Activated naive CD8-positive, alpha-beta T cell treated with anti-CD3 and anti-CD28 coated beads, Interleukin-2, amount 10 ng/mL, durations not matched to agents 7 days and 5 days (primary cell): ENCODE measurements at regions not wholly inside any gene's neighbourhood (a gene's known extent, or its start where the extent isn't known, plus 50 kb on each side); places are given as distances from the start of the nearest gene placed in this dataset.
"Not testable (repeated sequence)": the region's sequence is repeated elsewhere in the genome, so short reads cannot be mapped to it uniquely, and the experiment has no call there.

Source experiments
- ATAC-seq: fragments of 150-1000 bp; cut with Tn5 transposase; one replicate; pipeline ENCODE4 v1.10.0; 2021; ENCODE audit warnings: low read depth, moderate library complexity
- POLR2A ChIA-PET: fragments of 350-600 bp; sonication (Branson Sonifier 250); formaldehyde crosslinking; loops from one replicate; lab custom pipeline; 2021; ENCODE audit warnings: antibody characterized with exemption; lab: Charles Lee
- DNase-seq: peaks from one replicate; pipeline ENCODE4 v3.0.0; 2021
- H3K27ac Mint-ChIP-seq: one replicate; pipeline ENCODE4 v1.8.0; 2022; ENCODE audit warnings: mild to moderate bottlenecking, mixed read lengths
- H3K27me3 Mint-ChIP-seq: one replicate; pipeline ENCODE4 v1.8.0; 2022; ENCODE audit warnings: mild to moderate bottlenecking, moderate library complexity, mixed read lengths
- H3K36me3 Mint-ChIP-seq: one replicate; pipeline ENCODE4 v1.8.0; 2021; ENCODE audit warnings: mild to moderate bottlenecking, mixed read lengths
- H3K4me1 Mint-ChIP-seq: one replicate; pipeline ENCODE4 v1.8.0; 2021; ENCODE audit warnings: mixed read lengths
- H3K4me3 Mint-ChIP-seq: one replicate; pipeline ENCODE4 v1.8.0; 2022; ENCODE audit warnings: mild to moderate bottlenecking, moderate library complexity, mixed read lengths
- H3K9me3 Mint-ChIP-seq: one replicate; pipeline ENCODE4 v1.8.0; 2021; ENCODE audit warnings: mixed read lengths

GRCh38 chr5:106673941-106674340 lies 996.8 kb downstream of the EFNA5 start:
- no peaks in the 10 kb centered on the region for H3K4me1 Mint-ChIP-seq
- H3K27me3 Mint-ChIP-seq: no peaks in the 10 kb centered on the region
- POLR2A ChIA-PET: no interaction called here
- H3K4me3 Mint-ChIP-seq: no peak overlapping the region
- ATAC-seq: no peak
- no peak overlapping the region for H3K27ac Mint-ChIP-seq
- H3K36me3 Mint-ChIP-seq: no peaks in the 10 kb centered on the region
- H3K9me3 Mint-ChIP-seq: peaks cover 2% of the 10 kb centered on the region
- DNase-seq: no peak

- no peak overlapping the region for H3K27ac Mint-ChIP-seq
- H3K27me3 Mint-ChIP-seq: no peaks in the 10 kb centered on the region
- ATAC-seq: no peak
- H3K36me3 Mint-ChIP-seq: no peaks in the 10 kb centered on the region
- no peaks in the 10 kb centered on the region for H3K4me1 Mint-ChIP-seq
- H3K9me3 Mint-ChIP-seq: peaks cover 2% of the 10 kb centered on the region
- POLR2A ChIA-PET: no interaction called here
- no peak for DNase-seq
- H3K4me3 Mint-ChIP-seq: no peak overlapping the region
These were observed 1008.9 kb downstream of the EFNA5 start for GRCh38 chr5:106661866-106662265.

GRCh38 chr5:106660681-106661080 lies 1010.1 kb downstream of the EFNA5 start:
- no peaks in the 10 kb centered on the region for H3K36me3 Mint-ChIP-seq
- H3K4me1 Mint-ChIP-seq: no peaks in the 10 kb centered on the region
- no peak for DNase-seq
- H3K27ac Mint-ChIP-seq: no peak overlapping the region
- POLR2A ChIA-PET: no interaction called here
- no peak overlapping the region for H3K4me3 Mint-ChIP-seq
- peaks cover 3% of the 10 kb centered on the region for H3K9me3 Mint-ChIP-seq
- no peak for ATAC-seq
- H3K27me3 Mint-ChIP-seq: no peaks in the 10 kb centered on the region

GRCh38 chr5:106658150-106658549 lies 1012.6 kb downstream of the EFNA5 start:
- Mint-ChIP-seq H3K36me3 (no peaks in the 10 kb centered on the region), H3K4me3 (no peak overlapping the region), H3K27ac (no peak overlapping the region), H3K4me1 (no peaks in the 10 kb centered on the region), H3K9me3 (peaks cover 11% of the 10 kb centered on the region), H3K27me3 (no peaks in the 10 kb centered on the region)
- no peak for DNase-seq
- ATAC-seq: no peak
- POLR2A ChIA-PET: no interaction called here

GRCh38 chr5:106656821-106657220 lies 1013.9 kb downstream of the EFNA5 start:
- Mint-ChIP-seq H3K36me3 (no peaks in the 10 kb centered on the region), H3K9me3 (peaks cover 18% of the 10 kb centered on the region), H3K4me3 (no peak overlapping the region), H3K27me3 (no peaks in the 10 kb centered on the region), H3K4me1 (no peaks in the 10 kb centered on the region), H3K27ac (no peak overlapping the region)
- POLR2A ChIA-PET: no interaction called here
- ATAC-seq (no peak), DNase-seq (no peak)

- no peaks in the 10 kb centered on the region for H3K4me1 Mint-ChIP-seq
- no peaks in the 10 kb centered on the region for H3K36me3 Mint-ChIP-seq
- ATAC-seq (no peak), DNase-seq (no peak)
- H3K27me3 Mint-ChIP-seq: no peaks in the 10 kb centered on the region
- no peak overlapping the region for H3K27ac Mint-ChIP-seq
- POLR2A ChIA-PET: no interaction called here
- H3K9me3 Mint-ChIP-seq: peaks cover 13% of the 10 kb centered on the region
- no peak overlapping the region for H3K4me3 Mint-ChIP-seq
These were observed 1021.7 kb downstream of the EFNA5 start for GRCh38 chr5:106649031-106649430.

GRCh38 chr5:106648401-106648800 lies 1022.3 kb downstream of the EFNA5 start:
- POLR2A ChIA-PET: no interaction called here
- no peaks in the 10 kb centered on the region for H3K27me3 Mint-ChIP-seq
- no peak overlapping the region for H3K27ac Mint-ChIP-seq
- peaks cover 10% of the 10 kb centered on the region for H3K9me3 Mint-ChIP-seq
- no peaks in the 10 kb centered on the region for H3K36me3 Mint-ChIP-seq
- no peak for DNase-seq
- no peaks in the 10 kb centered on the region for H3K4me1 Mint-ChIP-seq
- no peak for ATAC-seq
- H3K4me3 Mint-ChIP-seq: no peak overlapping the region

GRCh38 chr5:106646106-106646505 lies 1024.6 kb downstream of the EFNA5 start:
- H3K4me1 Mint-ChIP-seq: no peaks in the 10 kb centered on the region
- DNase-seq (no peak), ATAC-seq (no peak)
- H3K36me3 Mint-ChIP-seq: no peaks in the 10 kb centered on the region
- POLR2A ChIA-PET: no interaction called here
- H3K27ac Mint-ChIP-seq: no peak overlapping the region
- no peak overlapping the region for H3K4me3 Mint-ChIP-seq
- H3K27me3 Mint-ChIP-seq: no peaks in the 10 kb centered on the region
- no peaks in the 10 kb centered on the region for H3K9me3 Mint-ChIP-seq

- POLR2A ChIA-PET: no interaction called here
- Mint-ChIP-seq H3K4me3 (no peak overlapping the region), H3K27ac (no peak overlapping the region), H3K27me3 (no peaks in the 10 kb centered on the region), H3K9me3 (peaks cover 3% of the 10 kb centered on the region), H3K4me1 (no peaks in the 10 kb centered on the region), H3K36me3 (no peaks in the 10 kb centered on the region)
- DNase-seq (no peak), ATAC-seq (no peak)
These were observed 1030.2 kb downstream of the EFNA5 start for GRCh38 chr5:106640511-106640910.

- POLR2A ChIA-PET: no interaction called here
- DNase-seq (no peak), ATAC-seq (no peak)
- Mint-ChIP-seq H3K4me1 (no peaks in the 10 kb centered on the region), H3K9me3 (peaks cover 3% of the 10 kb centered on the region), H3K36me3 (no peaks in the 10 kb centered on the region), H3K27ac (no peak overlapping the region), H3K4me3 (no peak overlapping the region), H3K27me3 (no peaks in the 10 kb centered on the region)
These were observed 1031.2 kb downstream of the EFNA5 start for GRCh38 chr5:106639488-106639887.

GRCh38 chr5:106637275-106637674 lies 1033.5 kb downstream of the EFNA5 start:
- no peak overlapping the region for H3K27ac Mint-ChIP-seq

GRCh38 chr5:106634375-106634774 lies 1036.4 kb downstream of the EFNA5 start:
- ATAC-seq: no peak
- Mint-ChIP-seq H3K36me3 (no peaks in the 10 kb centered on the region), H3K4me1 (no peaks in the 10 kb centered on the region), H3K27me3 (no peaks in the 10 kb centered on the region), H3K4me3 (no peak overlapping the region), H3K9me3 (peaks cover 3% of the 10 kb centered on the region), H3K27ac (no peak overlapping the region)
- POLR2A ChIA-PET: no interaction called here
- DNase-seq: no peak

More at GRCh38 chr5:106637275-106637674, 1033.5 kb downstream of the EFNA5 start:
- Mint-ChIP-seq H3K36me3 (no peaks in the 10 kb centered on the region), H3K9me3 (peaks cover 3% of the 10 kb centered on the region), H3K4me1 (no peaks in the 10 kb centered on the region), H3K27me3 (no peaks in the 10 kb centered on the region), H3K4me3 (no peak overlapping the region)
- DNase-seq (no peak), ATAC-seq (no peak)
- POLR2A ChIA-PET: no interaction called here

GRCh38 chr5:106633825-106634224 lies 1036.9 kb downstream of the EFNA5 start:
- H3K9me3 Mint-ChIP-seq: peaks cover 3% of the 10 kb centered on the region
- ATAC-seq (no peak), DNase-seq (no peak)
- H3K27me3 Mint-ChIP-seq: no peaks in the 10 kb centered on the region
- no peaks in the 10 kb centered on the region for H3K36me3 Mint-ChIP-seq
- no peak overlapping the region for H3K27ac Mint-ChIP-seq
- H3K4me3 Mint-ChIP-seq: no peak overlapping the region
- no peaks in the 10 kb centered on the region for H3K4me1 Mint-ChIP-seq
- POLR2A ChIA-PET: no interaction called here

- H3K27ac Mint-ChIP-seq, H3K9me3 Mint-ChIP-seq, H3K36me3 Mint-ChIP-seq, H3K4me1 Mint-ChIP-seq, DNase-seq, ATAC-seq, POLR2A ChIA-PET, H3K27me3 Mint-ChIP-seq, H3K4me3 Mint-ChIP-seq: not testable (repeated sequence)
These were observed 1042.3 kb downstream of the EFNA5 start for GRCh38 chr5:106628456-106628855.

- ATAC-seq (no peak), DNase-seq (no peak)
- Mint-ChIP-seq H3K27me3 (no peaks in the 10 kb centered on the region), H3K36me3 (no peaks in the 10 kb centered on the region), H3K4me3 (no peak overlapping the region), H3K27ac (no peak overlapping the region), H3K4me1 (no peaks in the 10 kb centered on the region), H3K9me3 (no peaks in the 10 kb centered on the region)
- POLR2A ChIA-PET: no interaction called here
These were observed 1060.7 kb downstream of the EFNA5 start for GRCh38 chr5:106610041-106610440.
